Gastrocnemius medialis (tissue), 4 donors: ENCODE measurements at regions not wholly inside any gene's neighbourhood (a gene's known extent, or its start where the extent isn't known, plus 50 kb on each side); places are given as distances from the start of the nearest gene placed in this dataset.

ENCODE experiments used
- POLR2A ChIP-seq, 2 donors: fragments of 450-650 bp; IDR thresholded peaks; one replicate each; pipeline ENCODE4 v1.6.1; 2017; ENCODE audit warnings: antibody characterized with exemption in 2 of 2, mild to moderate bottlenecking in 2 of 2, moderate library complexity in 2 of 2
- TF ChIP-seq, protein P1 (sequence below), 5 experiments: fragments of 450-650 bp in 3 of 5; fragments of 200-600 bp in 2 of 5; sonication (generic) in 2 of 5; IDR thresholded peaks in 4 of 5; conservative IDR thresholded peaks in 1 of 5; 1 replicate in 4 of 5; 2 replicates in 1 of 5; pipeline ENCODE4 v1.5.1; 2016 to 2019; ENCODE audit warnings: antibody characterized with exemption in 5 of 5, mild to moderate bottlenecking in 3 of 5, moderate library complexity in 3 of 5

- TF ChIP-seq, protein P1, sequence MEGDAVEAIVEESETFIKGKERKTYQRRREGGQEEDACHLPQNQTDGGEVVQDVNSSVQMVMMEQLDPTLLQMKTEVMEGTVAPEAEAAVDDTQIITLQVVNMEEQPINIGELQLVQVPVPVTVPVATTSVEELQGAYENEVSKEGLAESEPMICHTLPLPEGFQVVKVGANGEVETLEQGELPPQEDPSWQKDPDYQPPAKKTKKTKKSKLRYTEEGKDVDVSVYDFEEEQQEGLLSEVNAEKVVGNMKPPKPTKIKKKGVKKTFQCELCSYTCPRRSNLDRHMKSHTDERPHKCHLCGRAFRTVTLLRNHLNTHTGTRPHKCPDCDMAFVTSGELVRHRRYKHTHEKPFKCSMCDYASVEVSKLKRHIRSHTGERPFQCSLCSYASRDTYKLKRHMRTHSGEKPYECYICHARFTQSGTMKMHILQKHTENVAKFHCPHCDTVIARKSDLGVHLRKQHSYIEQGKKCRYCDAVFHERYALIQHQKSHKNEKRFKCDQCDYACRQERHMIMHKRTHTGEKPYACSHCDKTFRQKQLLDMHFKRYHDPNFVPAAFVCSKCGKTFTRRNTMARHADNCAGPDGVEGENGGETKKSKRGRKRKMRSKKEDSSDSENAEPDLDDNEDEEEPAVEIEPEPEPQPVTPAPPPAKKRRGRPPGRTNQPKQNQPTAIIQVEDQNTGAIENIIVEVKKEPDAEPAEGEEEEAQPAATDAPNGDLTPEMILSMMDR (IDR thresholded peaks at IDR 0.05 in 4 of 5, conservative IDR thresholded peaks at IDR 0.05 in 1 of 5), result no peak
- no peak for TF ChIP-seq POLR2A (IDR thresholded peaks at IDR 0.05)
Measured at GRCh38 chr9:38255599-38255998, 136.9 kb upstream of the ALDH1B1 start.
